Neural progenitor cell (in vitro differentiated cells): ENCODE measurements at regions not wholly inside any gene's neighbourhood (a gene's known extent, or its start where the extent isn't known, plus 50 kb on each side); places are given as distances from the start of the nearest gene placed in this dataset.

Experiments
- EZH2 ChIP-seq: fragments of 200-600 bp; sonication (generic); IDR thresholded peaks from 2 replicates; pipeline ENCODE4 v1.6.1; 2017; ENCODE audit warnings: antibody characterized with exemption, mild to moderate bottlenecking, moderate library complexity
- EZH2phosphoT487 ChIP-seq: fragments of 200-600 bp; sonication (generic); IDR thresholded peaks from 2 replicates; pipeline ENCODE4 v1.6.1; 2017; ENCODE audit warnings: antibody characterized with exemption
- TF ChIP-seq, protein P1 (sequence below): fragments of 200-600 bp; sonication (generic); IDR thresholded peaks from 2 replicates; pipeline ENCODE4 v1.5.1; 2017; ENCODE audit warnings: antibody characterized with exemption, mild to moderate bottlenecking

GRCh38 chr7:17534348-17534747, 235.9 kb downstream of the AHR start:
- TF ChIP-seq EZH2phosphoT487, result no peak
- TF ChIP-seq EZH2, result no peak
- TF ChIP-seq, protein P1, sequence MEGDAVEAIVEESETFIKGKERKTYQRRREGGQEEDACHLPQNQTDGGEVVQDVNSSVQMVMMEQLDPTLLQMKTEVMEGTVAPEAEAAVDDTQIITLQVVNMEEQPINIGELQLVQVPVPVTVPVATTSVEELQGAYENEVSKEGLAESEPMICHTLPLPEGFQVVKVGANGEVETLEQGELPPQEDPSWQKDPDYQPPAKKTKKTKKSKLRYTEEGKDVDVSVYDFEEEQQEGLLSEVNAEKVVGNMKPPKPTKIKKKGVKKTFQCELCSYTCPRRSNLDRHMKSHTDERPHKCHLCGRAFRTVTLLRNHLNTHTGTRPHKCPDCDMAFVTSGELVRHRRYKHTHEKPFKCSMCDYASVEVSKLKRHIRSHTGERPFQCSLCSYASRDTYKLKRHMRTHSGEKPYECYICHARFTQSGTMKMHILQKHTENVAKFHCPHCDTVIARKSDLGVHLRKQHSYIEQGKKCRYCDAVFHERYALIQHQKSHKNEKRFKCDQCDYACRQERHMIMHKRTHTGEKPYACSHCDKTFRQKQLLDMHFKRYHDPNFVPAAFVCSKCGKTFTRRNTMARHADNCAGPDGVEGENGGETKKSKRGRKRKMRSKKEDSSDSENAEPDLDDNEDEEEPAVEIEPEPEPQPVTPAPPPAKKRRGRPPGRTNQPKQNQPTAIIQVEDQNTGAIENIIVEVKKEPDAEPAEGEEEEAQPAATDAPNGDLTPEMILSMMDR, result no peak
